ENCODE measurements at regions not wholly inside any gene's neighbourhood (a gene's known extent, or its start where the extent isn't known, plus 50 kb on each side); places are given as distances from the start of the nearest gene placed in this dataset.
"Not testable (repeated sequence)": the region's sequence is repeated elsewhere in the genome, so short reads cannot be mapped to it uniquely, and the experiment has no call there.

- DNase-seq, result no peak
Observed at GRCh38 chr9:1539216-1539615, 475.9 kb upstream of the SMARCA2 start.

DNA sequence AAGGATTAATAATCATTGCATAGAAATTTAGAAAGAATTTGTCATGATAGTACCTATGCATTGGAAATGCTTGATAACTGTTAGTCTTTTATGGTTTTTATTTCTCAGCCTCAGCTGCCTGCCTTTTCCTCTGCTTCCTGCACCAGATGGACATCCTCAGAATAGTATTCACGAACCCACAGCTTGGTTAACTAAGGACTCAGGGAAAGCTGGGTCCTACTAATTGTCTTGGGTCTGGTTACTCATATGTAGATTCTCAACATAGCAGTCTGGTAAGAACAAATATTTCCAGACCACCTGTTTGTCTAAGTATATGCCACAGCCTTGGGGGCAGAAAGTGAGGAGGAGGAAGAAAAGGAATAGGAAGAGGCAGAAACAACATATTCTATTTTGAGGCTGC, 464.5 kb upstream of the SMARCA2 start:
- DNase-seq, result no peak

- DNase-seq, result no peak
Observed at GRCh38 chr9:1554081-1555035, 460.8 kb upstream of the SMARCA2 start.

DNA sequence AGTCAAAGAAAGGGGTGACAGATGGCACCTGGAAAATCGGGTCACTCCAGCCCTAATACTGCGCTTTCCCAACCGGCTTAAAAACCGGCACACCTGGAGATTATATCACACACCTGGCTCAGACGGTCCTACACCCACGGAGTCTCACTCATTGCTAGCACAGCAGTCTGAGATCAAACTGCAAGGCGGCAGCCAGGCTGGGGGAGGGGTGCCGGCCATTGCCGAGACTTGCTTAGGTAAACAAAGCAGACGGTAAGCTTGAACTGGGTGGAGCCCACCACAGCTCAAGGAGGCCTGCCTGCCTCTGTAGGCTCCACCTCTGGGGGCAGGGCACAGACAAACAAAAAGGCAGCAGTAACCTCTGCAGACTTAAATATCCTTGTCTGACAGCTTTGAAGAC, 456.5 kb upstream of the SMARCA2 start:
- DNase-seq, result not testable (repeated sequence)

DNA sequence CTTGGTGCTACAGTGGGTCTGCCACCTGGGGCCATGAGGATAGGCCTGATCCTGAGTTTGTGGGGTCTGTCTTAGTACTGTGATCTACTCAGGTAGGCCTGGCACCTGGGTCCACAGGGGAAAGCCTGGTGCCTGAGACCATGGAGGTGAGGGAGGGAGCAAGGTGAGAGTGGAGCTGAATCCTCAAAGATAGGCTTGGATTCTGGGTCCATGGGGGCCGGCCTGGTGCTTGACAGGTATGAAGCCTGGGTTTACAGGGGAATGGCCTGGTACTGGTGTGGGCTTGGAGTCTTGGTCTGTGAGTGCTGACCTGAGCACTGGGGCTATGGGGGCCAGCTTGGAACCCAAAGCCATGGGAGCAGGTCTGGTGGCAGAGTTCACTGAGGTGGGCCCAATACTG, 439.2 kb upstream of the SMARCA2 start:
- DNase-seq, result no peak

GRCh38 chr9:1580215-1580614, 434.9 kb upstream of the SMARCA2 start:
- DNase-seq, result no peak

DNA sequence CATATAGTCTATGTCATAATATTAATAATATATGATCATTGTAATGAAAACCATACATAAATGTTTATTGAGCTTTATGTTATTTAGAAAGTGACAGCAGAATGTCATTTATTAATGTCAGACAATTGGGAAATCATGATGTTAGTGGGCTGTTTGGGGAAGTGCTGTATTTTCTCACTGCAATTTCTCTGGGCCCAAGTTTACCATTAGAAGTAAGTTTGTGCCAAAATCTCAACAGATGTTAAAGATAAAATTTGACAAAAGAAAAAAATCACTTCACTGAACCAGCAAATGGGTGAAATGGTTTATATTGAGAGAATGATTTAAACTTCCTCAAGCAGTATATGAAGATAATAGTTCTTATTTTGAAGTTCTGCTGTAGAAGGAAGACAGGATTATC, 433.2 kb upstream of the SMARCA2 start:
- DNase-seq, result no peak

- DNase-seq, result no peak
Observed at GRCh38 chr9:1591310-1591709, 423.8 kb upstream of the SMARCA2 start.

DNA sequence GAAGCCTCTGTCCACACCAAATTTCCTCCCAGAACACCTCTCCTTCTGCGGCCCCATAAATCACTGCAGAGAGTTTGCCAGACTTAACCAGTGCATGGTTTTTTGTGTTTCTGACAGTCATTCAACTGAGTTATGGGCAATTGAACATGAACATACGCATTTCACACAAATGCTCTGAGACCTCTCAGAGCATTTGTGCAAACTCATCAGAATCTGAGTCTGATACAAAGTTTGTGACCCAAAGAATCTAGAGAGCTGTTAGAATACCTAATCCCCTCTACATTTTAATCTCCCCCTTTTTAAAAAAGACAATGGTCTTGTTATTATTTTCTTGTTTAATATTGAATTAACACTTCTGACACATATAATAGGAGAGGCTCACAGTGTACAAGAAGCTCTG, 416.9 kb upstream of the SMARCA2 start:
- no peak for DNase-seq

- no peak for DNase-seq
Observed at GRCh38 chr9:1599961-1600360, 415.2 kb upstream of the SMARCA2 start.

- DNase-seq, result no peak
Observed at GRCh38 chr9:1604942-1605560, 410.1 kb upstream of the SMARCA2 start.

DNA sequence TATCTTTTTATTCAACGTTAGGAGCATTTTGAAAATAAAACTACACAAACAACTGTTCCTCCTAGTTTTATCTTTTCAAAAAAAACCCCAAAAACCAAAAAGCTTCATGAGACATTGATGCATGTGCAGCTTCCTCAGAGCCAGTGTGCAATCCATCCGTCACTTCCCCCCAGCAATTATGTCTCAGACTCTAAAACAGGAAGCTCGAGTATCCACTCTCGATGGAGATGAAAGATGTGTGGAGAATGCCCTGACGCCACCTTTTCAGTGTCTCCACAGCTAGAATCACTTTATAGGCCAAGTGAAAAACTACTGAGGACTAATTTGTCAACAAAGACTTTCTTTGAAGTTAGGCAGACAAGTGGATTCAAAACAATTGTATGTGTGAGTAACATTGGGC, 408.9 kb upstream of the SMARCA2 start:
- DNase-seq, result no peak

DNA sequence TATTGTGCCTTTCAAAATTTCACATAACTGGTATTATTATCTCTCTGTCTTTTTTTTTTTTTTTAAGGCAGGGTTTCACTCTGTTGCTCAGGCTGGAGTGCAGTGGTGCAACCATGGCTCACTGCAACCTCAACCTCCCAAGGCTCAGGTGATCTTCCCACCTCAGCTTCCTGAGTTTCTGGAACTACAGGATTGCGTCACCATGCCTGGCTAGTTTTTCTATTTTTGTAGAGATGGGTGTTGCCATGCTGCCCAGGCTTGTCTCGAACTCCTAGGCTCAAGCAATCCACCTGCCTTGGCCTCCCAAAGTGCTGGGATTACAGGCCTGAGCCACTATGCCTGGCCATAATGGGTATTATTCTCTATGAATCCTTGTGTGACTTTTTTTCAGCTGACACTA, 402.3 kb upstream of the SMARCA2 start:
- DNase-seq, result no peak

DNA sequence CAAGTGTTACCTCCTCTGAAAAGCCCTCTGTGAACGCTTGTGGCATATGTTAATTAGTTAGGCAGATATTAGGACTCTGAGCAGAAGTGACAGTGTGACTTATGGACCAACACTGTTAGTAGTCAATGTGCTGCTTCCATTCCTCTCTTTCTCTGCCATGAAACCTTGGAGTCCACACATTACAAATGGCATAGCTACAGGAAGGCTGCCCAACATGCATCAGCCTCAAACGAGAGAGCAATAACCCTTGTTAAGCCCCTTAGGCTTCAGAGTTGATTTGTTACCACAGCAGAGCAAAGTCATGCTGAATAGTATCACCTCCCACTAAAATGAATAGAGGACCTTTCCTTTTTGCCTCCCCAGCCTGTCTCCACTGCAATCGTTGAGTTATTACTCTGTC, 397.7 kb upstream of the SMARCA2 start:
- no peak for DNase-seq

GRCh38 chr9:1619915-1620710, 395.0 kb upstream of the SMARCA2 start:
- DNase-seq, result peak in 1 of 51 donors; percentile 15

DNA sequence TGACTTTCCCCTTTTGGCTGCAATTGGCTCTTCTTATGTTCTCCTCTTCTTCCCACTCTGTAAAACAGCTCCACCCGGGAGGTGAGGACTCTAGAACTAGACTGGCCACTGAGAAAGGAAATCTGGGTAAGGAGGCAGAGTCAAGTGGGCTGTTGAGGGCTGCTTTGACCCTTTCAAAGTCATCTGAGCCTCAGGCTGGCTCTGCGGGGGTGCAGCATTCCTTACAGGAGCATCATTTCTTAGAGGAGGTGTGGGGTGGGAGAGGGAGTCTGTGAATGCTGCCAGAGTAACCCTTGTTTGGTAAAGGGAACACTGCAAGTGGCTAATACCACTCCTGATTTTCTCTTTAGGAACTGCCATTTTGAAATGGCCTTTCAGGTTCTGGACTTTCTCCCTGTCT, 377.7 kb upstream of the SMARCA2 start:
- DNase-seq, result no peak

DNA sequence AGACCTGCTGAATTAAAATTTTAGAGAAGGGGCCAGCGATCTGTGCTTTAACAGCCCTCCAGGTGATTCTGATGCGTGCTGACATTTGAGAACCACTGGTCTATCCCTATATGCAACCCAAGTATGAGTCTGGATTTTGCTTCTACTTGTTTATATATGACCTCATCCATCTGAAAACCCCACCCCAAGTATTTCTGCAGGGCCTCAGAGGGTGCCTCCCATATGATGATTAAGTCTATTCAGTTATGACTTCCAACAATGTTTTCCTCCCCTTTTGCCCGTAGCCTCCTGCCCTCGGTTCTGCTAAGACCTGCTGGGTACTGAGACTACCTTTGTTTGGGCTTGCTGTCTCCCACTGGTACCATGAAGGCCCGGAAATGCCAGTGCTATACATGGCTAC, 376.0 kb upstream of the SMARCA2 start:
- no peak for DNase-seq

- no peak for DNase-seq
Observed at GRCh38 chr9:1647776-1648175, 367.4 kb upstream of the SMARCA2 start.

DNA sequence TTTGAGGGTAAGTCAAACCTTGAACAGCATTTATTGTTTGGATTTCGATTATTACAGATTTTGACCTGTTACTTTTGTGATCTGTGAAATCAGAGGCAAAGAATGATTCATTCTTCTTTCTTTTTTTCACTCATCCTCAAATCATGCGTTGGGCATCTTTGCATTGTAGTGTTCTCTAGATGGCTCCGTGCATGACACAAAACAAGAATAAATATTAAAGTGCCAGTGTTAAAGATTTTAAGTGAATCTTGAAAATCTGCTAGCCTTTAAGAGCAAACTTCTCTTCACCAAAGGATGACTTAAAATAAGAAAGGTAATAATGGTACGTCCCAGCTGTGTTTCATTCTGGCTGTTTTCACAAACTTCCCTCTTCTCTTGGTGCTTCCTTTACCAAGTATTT, 361.9 kb upstream of the SMARCA2 start:
- no peak for DNase-seq

- DNase-seq, result no peak
Observed at GRCh38 chr9:1658661-1659362, 356.3 kb upstream of the SMARCA2 start.

GRCh38 chr9:1659363-1659690, 355.8 kb upstream of the SMARCA2 start:
- no peak for DNase-seq

GRCh38 chr9:1668441-1668840, 346.7 kb upstream of the SMARCA2 start:
- DNase-seq, result no peak

Data from hypothalamus (tissue), 51 donors.